ENCODE measurements at regions not wholly inside any gene's neighbourhood (a gene's known extent, or its start where the extent isn't known, plus 50 kb on each side); places are given as distances from the start of the nearest gene placed in this dataset.

DNA sequence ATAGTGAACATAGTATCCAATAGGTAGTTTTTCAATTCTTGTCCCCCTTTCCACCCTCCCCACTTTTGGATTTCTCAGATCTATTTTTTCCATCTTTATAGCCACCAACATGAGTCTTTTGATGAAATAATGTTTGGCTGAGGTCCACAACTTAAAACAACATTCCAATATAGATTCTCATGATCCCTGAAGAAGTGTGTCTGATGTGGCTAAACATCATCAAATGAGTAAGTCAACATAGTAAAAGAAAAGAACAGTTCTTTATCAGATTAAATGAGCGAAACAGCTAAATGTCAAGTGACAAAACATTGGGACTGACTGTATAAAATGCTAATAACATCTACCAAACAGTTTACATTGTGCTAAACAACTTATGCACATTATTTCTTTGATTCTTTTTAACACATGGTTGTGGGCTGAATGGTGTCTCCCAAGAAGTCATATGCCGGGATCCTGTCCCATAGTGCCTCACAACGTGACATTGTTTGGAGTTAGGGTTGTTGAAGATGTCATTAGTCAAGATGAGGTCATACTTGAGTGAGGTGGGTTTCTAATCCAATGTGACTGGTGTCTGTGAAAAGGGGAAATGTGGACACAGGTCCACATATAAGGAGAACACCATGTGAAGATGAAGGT lies 453.6 kb downstream of the LTN1 start:
- TF ChIP-seq CREB1 (IDR thresholded peaks at IDR 0.05; ENCODE audit: low read depth) (no peak), RAD21 (IDR thresholded peaks at IDR 0.05; ENCODE audit: low read depth) (no peak), TAF1 (IDR thresholded peaks at IDR 0.05; ENCODE audit: low read depth) (no peak), EP300 (IDR thresholded peaks at IDR 0.05; ENCODE audit: borderline replicate concordance) (no peak), FOXM1 (IDR thresholded peaks at IDR 0.05; ENCODE audit: borderline replicate concordance, low read depth) (no peak), CEBPB (IDR thresholded peaks at IDR 0.05) (no peak)
- TF ChIP-seq, protein P1, sequence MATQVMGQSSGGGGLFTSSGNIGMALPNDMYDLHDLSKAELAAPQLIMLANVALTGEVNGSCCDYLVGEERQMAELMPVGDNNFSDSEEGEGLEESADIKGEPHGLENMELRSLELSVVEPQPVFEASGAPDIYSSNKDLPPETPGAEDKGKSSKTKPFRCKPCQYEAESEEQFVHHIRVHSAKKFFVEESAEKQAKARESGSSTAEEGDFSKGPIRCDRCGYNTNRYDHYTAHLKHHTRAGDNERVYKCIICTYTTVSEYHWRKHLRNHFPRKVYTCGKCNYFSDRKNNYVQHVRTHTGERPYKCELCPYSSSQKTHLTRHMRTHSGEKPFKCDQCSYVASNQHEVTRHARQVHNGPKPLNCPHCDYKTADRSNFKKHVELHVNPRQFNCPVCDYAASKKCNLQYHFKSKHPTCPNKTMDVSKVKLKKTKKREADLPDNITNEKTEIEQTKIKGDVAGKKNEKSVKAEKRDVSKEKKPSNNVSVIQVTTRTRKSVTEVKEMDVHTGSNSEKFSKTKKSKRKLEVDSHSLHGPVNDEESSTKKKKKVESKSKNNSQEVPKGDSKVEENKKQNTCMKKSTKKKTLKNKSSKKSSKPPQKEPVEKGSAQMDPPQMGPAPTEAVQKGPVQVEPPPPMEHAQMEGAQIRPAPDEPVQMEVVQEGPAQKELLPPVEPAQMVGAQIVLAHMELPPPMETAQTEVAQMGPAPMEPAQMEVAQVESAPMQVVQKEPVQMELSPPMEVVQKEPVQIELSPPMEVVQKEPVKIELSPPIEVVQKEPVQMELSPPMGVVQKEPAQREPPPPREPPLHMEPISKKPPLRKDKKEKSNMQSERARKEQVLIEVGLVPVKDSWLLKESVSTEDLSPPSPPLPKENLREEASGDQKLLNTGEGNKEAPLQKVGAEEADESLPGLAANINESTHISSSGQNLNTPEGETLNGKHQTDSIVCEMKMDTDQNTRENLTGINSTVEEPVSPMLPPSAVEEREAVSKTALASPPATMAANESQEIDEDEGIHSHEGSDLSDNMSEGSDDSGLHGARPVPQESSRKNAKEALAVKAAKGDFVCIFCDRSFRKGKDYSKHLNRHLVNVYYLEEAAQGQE (IDR thresholded peaks at IDR 0.05; ENCODE audit: low read depth), result no peak

Measured in Ishikawa (cell line).